ENCODE measurements at regions not wholly inside any gene's neighbourhood (a gene's known extent, or its start where the extent isn't known, plus 50 kb on each side); places are given as distances from the start of the nearest gene placed in this dataset.

DNA sequence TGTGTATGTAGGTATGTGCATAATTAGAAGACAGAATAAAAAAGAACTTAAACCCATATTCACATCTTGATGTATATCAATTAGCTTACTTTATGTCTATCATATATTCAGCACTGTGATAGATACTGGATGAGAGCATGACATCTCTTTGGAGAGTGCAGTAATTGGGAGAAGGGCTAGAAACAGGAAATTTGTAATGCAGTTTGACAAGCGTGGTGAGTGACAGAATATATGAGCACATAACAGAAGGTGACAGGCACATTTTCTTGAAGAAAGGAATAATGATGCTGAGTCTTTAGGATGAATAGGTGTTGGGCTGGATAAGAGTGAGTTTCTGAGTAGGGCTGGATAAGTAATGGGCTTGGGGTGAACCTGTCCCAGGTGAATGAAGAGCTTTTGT is 680.3 kb upstream of the ZNF385D start:
- TF ChIP-seq, protein P1, sequence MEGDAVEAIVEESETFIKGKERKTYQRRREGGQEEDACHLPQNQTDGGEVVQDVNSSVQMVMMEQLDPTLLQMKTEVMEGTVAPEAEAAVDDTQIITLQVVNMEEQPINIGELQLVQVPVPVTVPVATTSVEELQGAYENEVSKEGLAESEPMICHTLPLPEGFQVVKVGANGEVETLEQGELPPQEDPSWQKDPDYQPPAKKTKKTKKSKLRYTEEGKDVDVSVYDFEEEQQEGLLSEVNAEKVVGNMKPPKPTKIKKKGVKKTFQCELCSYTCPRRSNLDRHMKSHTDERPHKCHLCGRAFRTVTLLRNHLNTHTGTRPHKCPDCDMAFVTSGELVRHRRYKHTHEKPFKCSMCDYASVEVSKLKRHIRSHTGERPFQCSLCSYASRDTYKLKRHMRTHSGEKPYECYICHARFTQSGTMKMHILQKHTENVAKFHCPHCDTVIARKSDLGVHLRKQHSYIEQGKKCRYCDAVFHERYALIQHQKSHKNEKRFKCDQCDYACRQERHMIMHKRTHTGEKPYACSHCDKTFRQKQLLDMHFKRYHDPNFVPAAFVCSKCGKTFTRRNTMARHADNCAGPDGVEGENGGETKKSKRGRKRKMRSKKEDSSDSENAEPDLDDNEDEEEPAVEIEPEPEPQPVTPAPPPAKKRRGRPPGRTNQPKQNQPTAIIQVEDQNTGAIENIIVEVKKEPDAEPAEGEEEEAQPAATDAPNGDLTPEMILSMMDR (IDR thresholded peaks at IDR 0.05; ENCODE audit: low read length), result no peak
- TF ChIP-seq EZH2 (IDR thresholded peaks at IDR 0.05; ENCODE audit: borderline replicate concordance, low read length), result no peak
